Uterus (tissue), 2 donors: ENCODE measurements at regions not wholly inside any gene's neighbourhood (a gene's known extent, or its start where the extent isn't known, plus 50 kb on each side); places are given as distances from the start of the nearest gene placed in this dataset.

Source experiments
- POLR2A ChIP-seq, 2 donors: fragments of 450-650 bp; IDR thresholded peaks; one replicate each; pipeline ENCODE4 v1.6.1; 2016; ENCODE audit warnings: antibody characterized with exemption in 2 of 2, mild to moderate bottlenecking in 1 of 2, moderate library complexity in 1 of 2
- TF ChIP-seq, protein P1 (sequence below), 4 experiments: fragments of 200-600 bp in 2 of 4; fragments of 450-650 bp in 2 of 4; sonication (generic) in 2 of 4; IDR thresholded peaks; one replicate each; pipeline ENCODE4 v1.5.1; 2016 to 2019; ENCODE audit warnings: antibody characterized with exemption in 4 of 4, mild to moderate bottlenecking in 2 of 4, moderate library complexity in 1 of 4

DNA sequence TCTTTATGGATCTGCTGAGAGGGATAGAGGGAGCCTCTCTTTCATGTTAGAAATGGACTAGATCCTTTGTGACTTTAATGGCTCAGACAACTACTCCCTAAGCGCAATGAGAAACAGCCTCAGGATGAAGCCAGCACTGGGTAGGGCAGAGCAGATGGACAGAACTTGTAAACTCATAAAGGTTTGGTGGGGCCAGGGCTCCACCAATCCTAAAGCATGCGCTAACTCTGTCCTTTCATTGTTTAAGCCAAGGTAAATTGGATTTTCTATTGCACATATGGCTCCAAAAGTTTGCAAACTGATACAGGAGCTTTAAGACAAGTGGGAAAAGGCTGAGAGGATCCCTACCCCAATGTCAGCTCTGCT lies 178.1 kb upstream of the MEOX2 start:
- TF ChIP-seq, protein P1, sequence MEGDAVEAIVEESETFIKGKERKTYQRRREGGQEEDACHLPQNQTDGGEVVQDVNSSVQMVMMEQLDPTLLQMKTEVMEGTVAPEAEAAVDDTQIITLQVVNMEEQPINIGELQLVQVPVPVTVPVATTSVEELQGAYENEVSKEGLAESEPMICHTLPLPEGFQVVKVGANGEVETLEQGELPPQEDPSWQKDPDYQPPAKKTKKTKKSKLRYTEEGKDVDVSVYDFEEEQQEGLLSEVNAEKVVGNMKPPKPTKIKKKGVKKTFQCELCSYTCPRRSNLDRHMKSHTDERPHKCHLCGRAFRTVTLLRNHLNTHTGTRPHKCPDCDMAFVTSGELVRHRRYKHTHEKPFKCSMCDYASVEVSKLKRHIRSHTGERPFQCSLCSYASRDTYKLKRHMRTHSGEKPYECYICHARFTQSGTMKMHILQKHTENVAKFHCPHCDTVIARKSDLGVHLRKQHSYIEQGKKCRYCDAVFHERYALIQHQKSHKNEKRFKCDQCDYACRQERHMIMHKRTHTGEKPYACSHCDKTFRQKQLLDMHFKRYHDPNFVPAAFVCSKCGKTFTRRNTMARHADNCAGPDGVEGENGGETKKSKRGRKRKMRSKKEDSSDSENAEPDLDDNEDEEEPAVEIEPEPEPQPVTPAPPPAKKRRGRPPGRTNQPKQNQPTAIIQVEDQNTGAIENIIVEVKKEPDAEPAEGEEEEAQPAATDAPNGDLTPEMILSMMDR (IDR thresholded peaks at IDR 0.05) = no peak
- TF ChIP-seq POLR2A (IDR thresholded peaks at IDR 0.05) = no peak
